Stomach (tissue), 8 donors: ENCODE measurements at regions not wholly inside any gene's neighbourhood (a gene's known extent, or its start where the extent isn't known, plus 50 kb on each side); places are given as distances from the start of the nearest gene placed in this dataset.
"Not testable (repeated sequence)": the region's sequence is repeated elsewhere in the genome, so short reads cannot be mapped to it uniquely, and the experiment has no call there.

Experiments
- DNase-seq, 2 donors: peaks; one replicate each; pipeline versions ENCODE4 v3.0.0 to v3.0.0-alpha.2; 2013 to 2019
- H3K27ac ChIP-seq, 5 donors: fragments of 200-600 bp in 4 of 5; sonication (generic) in 4 of 5; one replicate each; pipeline ENCODE4 v1.5.1; 2013 to 2019; ENCODE audit warnings: mild to moderate bottlenecking in 1 of 5, moderate library complexity in 1 of 5
- H3K27me3 ChIP-seq, 3 donors: fragments of 200-600 bp; sonication (generic); one replicate each; pipeline ENCODE4 v1.5.1; 2017 to 2019; ENCODE audit warnings: mixed run types in 1 of 3
- H3K36me3 ChIP-seq, 4 donors: fragments of 200-600 bp; sonication (generic); 1 replicate in 3 of 4; 2 replicates in 1 of 4; pipeline ENCODE4 v1.5.1; 2016 to 2019
- H3K4me1 ChIP-seq, 4 donors: fragments of 200-600 bp; sonication (generic); one replicate each; pipeline ENCODE4 v1.5.1; 2016 to 2019
- H3K4me3 ChIP-seq, 4 donors: fragments of 200-600 bp; sonication (generic) in 3 of 4; one replicate each; pipeline ENCODE4 v1.5.1; 2016 to 2019; ENCODE audit warnings: mild to moderate bottlenecking in 1 of 4
- H3K9me3 ChIP-seq, 4 donors: fragments of 200-600 bp; sonication (generic); one replicate each; pipeline ENCODE4 v1.5.1; 2016 to 2019
- CTCF ChIP-seq, 7 experiments: fragments of 450-650 bp in 4 of 7; fragments of 200-600 bp in 3 of 7; sonication (generic) in 3 of 7; IDR thresholded peaks; one replicate each; pipeline ENCODE4 v1.5.1; 2016 to 2019; ENCODE audit warnings: antibody characterized with exemption in 7 of 7, control low read depth in 2 of 7, mild to moderate bottlenecking in 1 of 7
- EP300 ChIP-seq: sonication (generic); formaldehyde crosslinking; IDR thresholded peaks from one replicate; pipeline ENCODE4 v1.6.1; 2017; ENCODE audit warnings: antibody characterized with exemption
- POLR2A ChIP-seq, 4 donors: fragments of 450-650 bp; IDR thresholded peaks; one replicate each; pipeline ENCODE4 v1.6.1; 2016; ENCODE audit warnings: antibody characterized with exemption in 4 of 4, control low read depth in 2 of 4, mild to moderate bottlenecking in 1 of 4, moderate library complexity in 1 of 4
- POLR2AphosphoS5 ChIP-seq, 3 donors: sonication (generic); formaldehyde crosslinking; IDR thresholded peaks; one replicate each; pipeline ENCODE4 v1.6.1; 2016; ENCODE audit warnings: antibody characterized with exemption in 3 of 3
- WGBS, 5 donors: extraction: QIAGEN DNeasy Blood & Tissue Kit in 3 of 5; methylation state at CpG; one replicate each; pipeline versions ENCODE4 v1.1.5 to v1.1.7; 2013 to 2018; 5-methylcytosine and 5-hydroxymethylcytosine counted together
- intact Hi-C: fragments of 100-400 bp; cut with DNase I; formaldehyde crosslinking; loops from one replicate; pipeline ENCODE4 v1.15.1; 2023; ENCODE audit warnings: low total_unique reads
- donor health status: healthy with polysubstance abuse.
- donor health status: Bipolar disorder and iron deficiency.
- donor health status: healthy.

GRCh38 chr2:106004851-106005250 is 189.2 kb downstream of the UXS1 start:
- Histone ChIP-seq H3K9me3 (peaks cover 5 to 63% (median 34%) of the 10 kb centered on the region in 4 donors), H3K27ac (no peak overlapping the region), H3K27me3 (no peaks in the 10 kb centered on the region), H3K4me3 (no peak overlapping the region), H3K36me3 (no peaks in the 10 kb centered on the region), H3K4me1 (no peaks in the 10 kb centered on the region)
- intact Hi-C loops: no loop called here
- no peak for DNase-seq
- 93 to 100% (median 94%) methylated on average over 1 of the region's 1 CpG for WGBS, 5 donors
- TF ChIP-seq EP300: no peak
- TF ChIP-seq POLR2AphosphoS5 (IDR thresholded peaks at IDR 0.05): no peak
- TF ChIP-seq POLR2A (IDR thresholded peaks at IDR 0.05): no peak
- TF ChIP-seq CTCF (IDR thresholded peaks at IDR 0.05): no peak

GRCh38 chr2:105999211-105999989 is 194.7 kb downstream of the UXS1 start:
- Histone ChIP-seq H3K27me3 (no peaks in the 10 kb centered on the region), H3K4me1 (peaks cover 0 to 5% (median 2%) of the 10 kb centered on the region in 4 donors), H3K9me3 (peaks cover 8 to 28% (median 19%) of the 10 kb centered on the region in 4 donors), H3K36me3 (no peaks in the 10 kb centered on the region), H3K27ac (no peak overlapping the region), H3K4me3 (no peak overlapping the region)
- intact Hi-C loops: no loop called here
- WGBS, 5 donors: 66 to 79% (median 71%) methylated on average over 6 of the region's 6 CpGs
- no peak for DNase-seq
- TF ChIP-seq CTCF (IDR thresholded peaks at IDR 0.05): no peak
- TF ChIP-seq POLR2AphosphoS5 (IDR thresholded peaks at IDR 0.05): no peak
- TF ChIP-seq EP300: no peak
- TF ChIP-seq POLR2A (IDR thresholded peaks at IDR 0.05): no peak

GRCh38 chr2:105997711-105998110 is 196.4 kb downstream of the UXS1 start:
- Histone ChIP-seq H3K36me3 (no peaks in the 10 kb centered on the region), H3K4me3 (no peak overlapping the region), H3K27me3 (no peaks in the 10 kb centered on the region), H3K9me3 (peaks cover 13 to 33% (median 20%) of the 10 kb centered on the region in 4 donors), H3K27ac (no peak overlapping the region), H3K4me1 (peaks cover 0 to 5% (median 2%) of the 10 kb centered on the region in 4 donors)
- DNase-seq: no peak
- intact Hi-C loops: no loop called here
- no peak for TF ChIP-seq POLR2A (IDR thresholded peaks at IDR 0.05)
- TF ChIP-seq EP300: no peak
- no peak for TF ChIP-seq CTCF (IDR thresholded peaks at IDR 0.05)
- TF ChIP-seq POLR2AphosphoS5 (IDR thresholded peaks at IDR 0.05): no peak
- 73 to 91% (median 81%) methylated on average over 2 of the region's 2 CpGs for WGBS, 5 donors

- no peak for DNase-seq
Observed at GRCh38 chr2:105990624-105991023, 203.5 kb downstream of the UXS1 start.

GRCh38 chr2:105989803-105990202 is 204.3 kb downstream of the UXS1 start:
- peaks cover 8 to 50% (median 38%) of the 10 kb centered on the region in 4 donors for H3K9me3 ChIP-seq
- DNase-seq, intact Hi-C loops, H3K27ac ChIP-seq, H3K4me3 ChIP-seq, H3K36me3 ChIP-seq, H3K27me3 ChIP-seq, H3K4me1 ChIP-seq: not testable (repeated sequence)
- WGBS, 5 donors: 45 to 76% (median 59%) methylated on average over 1 to 2 of the region's 2 CpGs

More at GRCh38 chr2:105990624-105991023, 203.5 kb downstream of the UXS1 start:
- intact Hi-C loops: no loop called here
- H3K27me3 ChIP-seq: no peaks in the 10 kb centered on the region
- no peaks in the 10 kb centered on the region for H3K36me3 ChIP-seq
- H3K9me3 ChIP-seq: peaks cover 13 to 55% (median 46%) of the 10 kb centered on the region in 4 donors
- no peaks in the 10 kb centered on the region for H3K4me1 ChIP-seq
- TF ChIP-seq POLR2AphosphoS5 (IDR thresholded peaks at IDR 0.05) (no peak), CTCF (IDR thresholded peaks at IDR 0.05) (no peak), POLR2A (IDR thresholded peaks at IDR 0.05) (no peak), EP300 (no peak)
- H3K27ac ChIP-seq: no peak overlapping the region
- 78 to 91% (median 86%) methylated on average over 6 of the region's 6 CpGs for WGBS, 5 donors
- H3K4me3 ChIP-seq: no peak overlapping the region
